Stimulated activated naive B cell treated with anti-CD40 and anti-IgM and Interleukin-4, amounts not matched to agents 10 μg/mL and 1 μg/mL and 100 μg/mL, for 72 hours (primary cell): ENCODE measurements at regions not wholly inside any gene's neighbourhood (a gene's known extent, or its start where the extent isn't known, plus 50 kb on each side); places are given as distances from the start of the nearest gene placed in this dataset.
"Not testable (repeated sequence)": the region's sequence is repeated elsewhere in the genome, so short reads cannot be mapped to it uniquely, and the experiment has no call there.

ENCODE experiments used
- ATAC-seq, 2 donors: fragments of 150-1000 bp; cut with Tn5 transposase; replicated peaks; 2 replicates each; pipeline ENCODE4 v1.10.0; 2021; ENCODE audit warnings: moderate library complexity in 1 of 2
- DNase-seq: peaks from one replicate; pipeline ENCODE4 v3.0.0; 2021
- H3K27ac Mint-ChIP-seq: one replicate; pipeline ENCODE4 v1.8.0; 2022; ENCODE audit warnings: mild to moderate bottlenecking, mixed read lengths
- H3K27me3 Mint-ChIP-seq, 2 donors: one replicate each; pipeline ENCODE4 v1.8.0; 2022; ENCODE audit warnings: mixed read lengths in 2 of 2
- H3K36me3 Mint-ChIP-seq, 2 donors: one replicate each; pipeline ENCODE4 v1.8.0; 2022; ENCODE audit warnings: mixed read lengths in 2 of 2, mild to moderate bottlenecking in 1 of 2
- H3K4me1 Mint-ChIP-seq, 2 donors: one replicate each; pipeline ENCODE4 v1.8.0; 2022; ENCODE audit warnings: mixed read lengths in 2 of 2, mild to moderate bottlenecking in 1 of 2
- H3K4me3 Mint-ChIP-seq, 2 donors: one replicate each; pipeline ENCODE4 v1.8.0; 2022; ENCODE audit warnings: mild to moderate bottlenecking in 2 of 2, mixed read lengths in 2 of 2, moderate library complexity in 1 of 2
- H3K9me3 Mint-ChIP-seq, 2 donors: one replicate each; pipeline ENCODE4 v1.8.0; 2022; ENCODE audit warnings: mixed read lengths in 2 of 2, mild to moderate bottlenecking in 1 of 2

- not testable (repeated sequence) for H3K27ac Mint-ChIP-seq, ATAC-seq, DNase-seq, H3K36me3 Mint-ChIP-seq, H3K4me3 Mint-ChIP-seq, H3K4me1 Mint-ChIP-seq, H3K9me3 Mint-ChIP-seq, H3K27me3 Mint-ChIP-seq
Measured at GRCh38 chr17:54376409-54376808, 524.2 kb upstream of the TOM1L1 start.

GRCh38 chr17:54381482-54381881 is 519.2 kb upstream of the TOM1L1 start:
- Mint-ChIP-seq H3K4me1 (no peaks in the 10 kb centered on the region), H3K4me3 (no peak overlapping the region), H3K27me3 (no peaks in the 10 kb centered on the region), H3K36me3 (no peaks in the 10 kb centered on the region), H3K9me3 (peaks cover 3 to 7% of the 10 kb centered on the region in 2 donors), H3K27ac (no peak overlapping the region)
- DNase-seq (no peak), ATAC-seq (no peak)

DNA sequence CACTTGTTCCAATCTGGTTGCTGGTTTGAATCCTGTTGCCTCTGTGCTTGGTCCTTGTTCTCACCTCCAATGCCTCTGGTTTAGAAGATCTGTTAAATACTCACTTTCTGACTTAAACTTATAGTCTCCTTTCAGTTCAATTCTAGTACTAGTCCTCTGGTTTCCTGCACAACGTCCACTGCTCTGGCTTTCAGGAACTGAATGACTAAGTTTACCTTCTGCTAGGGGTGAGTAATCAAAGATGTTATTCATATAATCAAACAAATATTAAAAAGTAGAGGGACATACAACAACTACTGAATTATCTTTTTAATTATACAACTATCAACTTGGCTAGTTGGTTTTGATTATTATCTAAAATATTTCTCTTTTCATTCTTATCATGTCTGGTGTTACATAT is 496.4 kb upstream of the TOM1L1 start:
- H3K4me3 Mint-ChIP-seq = no peak overlapping the region
- no peaks in the 10 kb centered on the region for H3K27me3 Mint-ChIP-seq
- no peaks in the 10 kb centered on the region for H3K36me3 Mint-ChIP-seq
- no peak overlapping the region for H3K27ac Mint-ChIP-seq
- no peak for DNase-seq
- peaks cover 0 to 5% of the 10 kb centered on the region in 2 donors for H3K9me3 Mint-ChIP-seq
- H3K4me1 Mint-ChIP-seq = no peaks in the 10 kb centered on the region
- no peak for ATAC-seq

- H3K4me3 Mint-ChIP-seq = no peak overlapping the region
- H3K9me3 Mint-ChIP-seq = peaks cover 0 to 4% of the 10 kb centered on the region in 2 donors
- H3K4me1 Mint-ChIP-seq = no peaks in the 10 kb centered on the region
- no peaks in the 10 kb centered on the region for H3K36me3 Mint-ChIP-seq
- H3K27ac Mint-ChIP-seq = no peak overlapping the region
- DNase-seq (no peak), ATAC-seq (no peak)
- no peaks in the 10 kb centered on the region for H3K27me3 Mint-ChIP-seq
Measured at GRCh38 chr17:54405826-54406225, 494.8 kb upstream of the TOM1L1 start.

DNA sequence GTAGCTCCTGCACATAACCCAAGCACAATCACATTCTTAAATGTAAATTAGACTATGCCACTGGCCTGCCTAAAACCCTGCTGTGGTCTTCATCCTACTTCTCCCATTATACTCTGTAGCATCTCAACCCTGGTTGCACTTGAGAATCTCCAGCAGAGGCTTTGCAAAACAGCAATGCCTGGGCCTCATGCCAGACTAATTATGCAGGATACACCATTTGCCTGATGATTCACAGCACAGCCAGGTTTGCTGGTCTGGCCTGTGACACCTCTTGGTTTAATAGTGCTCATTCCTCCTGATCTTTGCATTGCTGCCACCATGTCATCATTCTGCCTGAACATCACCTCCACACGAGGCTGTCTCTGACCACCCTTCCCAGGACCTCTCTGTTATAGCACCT is 491.9 kb upstream of the TOM1L1 start:
- Mint-ChIP-seq H3K27me3 (no peaks in the 10 kb centered on the region), H3K36me3 (no peaks in the 10 kb centered on the region), H3K27ac (no peak overlapping the region), H3K4me1 (no peaks in the 10 kb centered on the region), H3K9me3 (peaks cover 0 to 4% of the 10 kb centered on the region in 2 donors), H3K4me3 (no peak overlapping the region)
- ATAC-seq = no peak
- DNase-seq = no peak

- H3K36me3 Mint-ChIP-seq = no peaks in the 10 kb centered on the region
Measured at GRCh38 chr17:54418467-54418866, 482.2 kb upstream of the TOM1L1 start.

GRCh38 chr17:54425671-54426070 is 475.0 kb upstream of the TOM1L1 start:
- ATAC-seq (no peak), DNase-seq (no peak)
- Mint-ChIP-seq H3K27me3 (no peaks in the 10 kb centered on the region), H3K36me3 (no peaks in the 10 kb centered on the region), H3K9me3 (peaks cover 12 to 13% of the 10 kb centered on the region in 2 donors), H3K27ac (no peak overlapping the region), H3K4me1 (no peaks in the 10 kb centered on the region), H3K4me3 (no peak overlapping the region)

More at GRCh38 chr17:54418467-54418866, 482.2 kb upstream of the TOM1L1 start:
- no peaks in the 10 kb centered on the region for H3K27me3 Mint-ChIP-seq
- ATAC-seq (no peak), DNase-seq (no peak)
- H3K4me1 Mint-ChIP-seq = no peaks in the 10 kb centered on the region
- no peak overlapping the region for H3K27ac Mint-ChIP-seq
- no peak overlapping the region for H3K4me3 Mint-ChIP-seq
- peaks cover 0 to 19% of the 10 kb centered on the region in 2 donors for H3K9me3 Mint-ChIP-seq

DNA sequence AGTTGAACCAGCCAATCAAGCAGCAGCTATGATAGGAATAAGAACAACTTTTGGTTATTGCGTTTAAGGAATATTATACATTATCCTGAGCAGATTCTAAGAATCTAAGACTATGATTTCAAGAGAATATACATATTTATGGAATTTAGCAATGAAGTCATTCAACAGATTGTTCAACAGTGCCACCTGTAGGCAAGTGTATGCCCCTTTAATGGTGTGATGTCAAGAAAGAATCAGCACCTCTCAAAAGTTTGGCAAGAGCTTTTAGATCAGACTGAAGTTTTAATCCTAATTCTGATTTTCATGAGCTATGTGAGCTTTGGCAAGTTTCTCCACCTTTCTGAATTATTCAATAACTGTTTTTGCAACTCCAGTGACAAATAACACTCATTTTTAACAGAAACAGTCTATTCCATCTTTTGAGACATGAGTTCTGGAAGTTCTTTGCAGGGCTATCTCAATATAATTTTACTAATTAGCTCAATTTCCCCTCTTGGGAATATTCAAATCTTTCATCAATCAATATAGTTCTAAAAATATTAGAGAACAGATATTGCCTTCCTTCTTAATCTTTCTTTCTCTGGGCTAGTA is 474.3 kb upstream of the TOM1L1 start:
- ATAC-seq (no peak), DNase-seq (no peak)
- Mint-ChIP-seq H3K36me3 (no peaks in the 10 kb centered on the region), H3K4me1 (no peaks in the 10 kb centered on the region), H3K9me3 (peaks cover 9 to 12% of the 10 kb centered on the region in 2 donors), H3K4me3 (no peak overlapping the region), H3K27ac (no peak overlapping the region), H3K27me3 (no peaks in the 10 kb centered on the region)

GRCh38 chr17:54435966-54436365 is 464.7 kb upstream of the TOM1L1 start:
- Mint-ChIP-seq H3K9me3 (peaks cover 12 to 17% of the 10 kb centered on the region in 2 donors), H3K4me3 (no peak overlapping the region), H3K27ac (no peak overlapping the region), H3K4me1 (no peaks in the 10 kb centered on the region), H3K36me3 (no peaks in the 10 kb centered on the region), H3K27me3 (no peaks in the 10 kb centered on the region)
- no peak for DNase-seq
- ATAC-seq = no peak

- H3K4me1 Mint-ChIP-seq = no peaks in the 10 kb centered on the region
- H3K9me3 Mint-ChIP-seq = peaks cover 7 to 21% of the 10 kb centered on the region in 2 donors
- ATAC-seq (no peak), DNase-seq (no peak)
- H3K4me3 Mint-ChIP-seq = no peak overlapping the region
- H3K27ac Mint-ChIP-seq = no peak overlapping the region
- H3K27me3 Mint-ChIP-seq = no peaks in the 10 kb centered on the region
- H3K36me3 Mint-ChIP-seq = no peaks in the 10 kb centered on the region
Measured at GRCh38 chr17:54439816-54440215, 460.8 kb upstream of the TOM1L1 start.

DNA sequence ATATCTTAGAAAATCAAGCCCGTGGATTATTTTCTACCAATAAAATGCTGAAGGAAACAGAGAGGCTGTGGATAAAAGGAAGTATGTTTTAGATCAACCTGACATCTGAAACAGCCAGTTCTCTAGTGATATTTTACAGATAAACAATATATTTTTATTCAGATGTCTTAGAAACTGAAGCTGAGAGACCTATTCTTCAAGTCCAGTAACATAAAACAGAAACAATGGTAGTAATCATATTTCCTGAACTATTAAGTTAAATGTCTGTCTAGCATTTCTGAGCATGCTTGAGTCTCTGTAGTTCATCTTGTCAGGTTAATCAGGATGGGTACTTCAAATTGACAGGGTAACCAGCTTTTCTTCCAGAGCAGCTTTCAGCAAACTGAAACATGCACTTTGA is 449.6 kb upstream of the TOM1L1 start:
- Mint-ChIP-seq H3K27ac (no peak overlapping the region), H3K36me3 (no peaks in the 10 kb centered on the region), H3K4me1 (no peaks in the 10 kb centered on the region), H3K9me3 (peaks cover 3 to 13% of the 10 kb centered on the region in 2 donors), H3K4me3 (no peak overlapping the region), H3K27me3 (no peaks in the 10 kb centered on the region)
- ATAC-seq = no peak
- no peak for DNase-seq

GRCh38 chr17:54452666-54453348 is 447.8 kb upstream of the TOM1L1 start:
- H3K4me1 Mint-ChIP-seq = no peaks in the 10 kb centered on the region
- no peak overlapping the region for H3K4me3 Mint-ChIP-seq
- H3K36me3 Mint-ChIP-seq = no peaks in the 10 kb centered on the region
- H3K27me3 Mint-ChIP-seq = no peaks in the 10 kb centered on the region
- DNase-seq (no peak), ATAC-seq (no peak)
- H3K27ac Mint-ChIP-seq = no peak overlapping the region
- peaks cover 3 to 14% of the 10 kb centered on the region in 2 donors for H3K9me3 Mint-ChIP-seq

DNA sequence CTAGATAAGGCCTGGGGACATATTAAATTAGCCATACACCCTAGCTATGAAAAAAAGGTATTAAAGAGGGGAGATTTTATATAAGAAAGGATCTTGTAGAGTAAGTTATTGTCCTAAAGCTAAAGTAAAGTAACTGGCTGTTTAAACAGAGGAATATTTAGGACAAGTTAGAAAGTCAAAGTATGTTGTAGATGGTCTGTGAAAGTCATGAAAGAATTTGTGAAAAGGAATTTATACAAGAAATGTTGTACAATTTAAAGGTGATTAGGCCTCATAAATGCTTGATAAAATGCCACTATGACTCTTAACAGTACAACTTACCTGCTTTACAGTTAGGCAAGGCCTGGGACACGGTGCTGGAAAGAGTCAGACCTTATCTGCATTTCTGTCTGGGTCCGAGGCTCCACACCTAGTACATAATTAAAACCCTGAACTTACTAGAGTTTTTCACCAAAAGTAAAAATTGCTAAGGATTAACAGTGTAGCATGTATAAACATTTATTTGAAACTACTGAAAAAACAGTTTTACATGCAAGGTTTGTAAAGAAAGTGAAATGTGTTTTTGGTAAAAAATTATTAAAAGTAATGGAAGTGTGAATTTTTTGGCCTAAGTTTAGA is 445.3 kb upstream of the TOM1L1 start:
- H3K9me3 Mint-ChIP-seq = peaks cover 3 to 14% of the 10 kb centered on the region in 2 donors
- H3K27ac Mint-ChIP-seq = no peak overlapping the region
- H3K36me3 Mint-ChIP-seq = no peaks in the 10 kb centered on the region
- no peak for ATAC-seq
- H3K27me3 Mint-ChIP-seq = no peaks in the 10 kb centered on the region
- no peaks in the 10 kb centered on the region for H3K4me1 Mint-ChIP-seq
- DNase-seq = no peak
- no peak overlapping the region for H3K4me3 Mint-ChIP-seq

- not testable (repeated sequence) for H3K27me3 Mint-ChIP-seq, H3K36me3 Mint-ChIP-seq, DNase-seq, H3K27ac Mint-ChIP-seq, ATAC-seq, H3K9me3 Mint-ChIP-seq, H3K4me1 Mint-ChIP-seq, H3K4me3 Mint-ChIP-seq
Measured at GRCh38 chr17:54465443-54465842, 435.2 kb upstream of the TOM1L1 start.

DNA sequence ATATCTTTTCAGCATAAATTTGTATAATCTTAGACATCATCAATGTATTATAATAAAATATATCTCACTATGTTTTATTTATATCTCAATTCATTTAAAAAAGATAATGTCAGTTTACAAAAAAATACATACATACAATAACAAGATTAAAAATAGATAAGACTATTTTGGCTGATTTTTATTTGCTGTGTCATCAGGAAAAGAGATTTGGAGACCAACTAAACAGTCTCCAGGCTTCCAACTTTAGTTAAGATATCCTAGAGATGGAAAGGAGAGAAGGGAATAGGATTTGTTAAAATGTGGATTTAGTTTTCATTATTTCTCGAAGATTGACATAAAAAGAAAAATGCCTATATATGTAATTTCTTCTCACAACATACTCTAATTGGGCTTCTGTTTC is 433.8 kb upstream of the TOM1L1 start:
- DNase-seq = no peak
- H3K36me3 Mint-ChIP-seq = no peaks in the 10 kb centered on the region
- H3K4me3 Mint-ChIP-seq = no peak overlapping the region
- no peaks in the 10 kb centered on the region for H3K4me1 Mint-ChIP-seq
- ATAC-seq = no peak
- H3K27me3 Mint-ChIP-seq = no peaks in the 10 kb centered on the region
- peaks cover 0 to 3% of the 10 kb centered on the region in 2 donors for H3K9me3 Mint-ChIP-seq
- H3K27ac Mint-ChIP-seq = no peak overlapping the region
